ENCODE measurements at regions not wholly inside any gene's neighbourhood (a gene's known extent, or its start where the extent isn't known, plus 50 kb on each side); places are given as distances from the start of the nearest gene placed in this dataset.

GRCh38 chr11:29343465-29344333 lies 673.1 kb downstream of the KCNA4 start:
- peak; percentile 38 for DNase-seq

- DNase-seq = peak; percentile 70
Measured at GRCh38 chr11:29336727-29337575, 679.9 kb downstream of the KCNA4 start.

GRCh38 chr11:29334776-29335130 lies 682.1 kb downstream of the KCNA4 start:
- peak; percentile 35 for DNase-seq

GRCh38 chr11:29333993-29334775 lies 682.6 kb downstream of the KCNA4 start:
- peak; percentile 78 for DNase-seq

GRCh38 chr11:29331451-29332010 lies 685.3 kb downstream of the KCNA4 start:
- no peak for DNase-seq

GRCh38 chr11:29328961-29329441 lies 687.8 kb downstream of the KCNA4 start:
- DNase-seq = peak; percentile 80

GRCh38 chr11:29327891-29328290 lies 688.9 kb downstream of the KCNA4 start:
- peak; percentile 48 for DNase-seq

- no peak for DNase-seq
Measured at GRCh38 chr11:29326757-29327156, 690.1 kb downstream of the KCNA4 start.

- no peak for DNase-seq
Measured at GRCh38 chr11:29324328-29324727, 692.5 kb downstream of the KCNA4 start.

GRCh38 chr11:29321293-29322132 lies 695.3 kb downstream of the KCNA4 start:
- peak; percentile 76 for DNase-seq

- DNase-seq = no peak
Measured at GRCh38 chr11:29320196-29320595, 696.6 kb downstream of the KCNA4 start.

- DNase-seq = peak; percentile 26
Measured at GRCh38 chr11:29319210-29319609, 697.6 kb downstream of the KCNA4 start.

- DNase-seq = peak; percentile 91
Measured at GRCh38 chr11:29318134-29318845, 698.5 kb downstream of the KCNA4 start.

- DNase-seq = peak; percentile 70
Measured at GRCh38 chr11:29317694-29318093, 699.1 kb downstream of the KCNA4 start.

GRCh38 chr11:29315275-29315674 lies 701.6 kb downstream of the KCNA4 start:
- peak; percentile 39 for DNase-seq

- no peak for DNase-seq
Measured at GRCh38 chr11:29314211-29314610, 702.6 kb downstream of the KCNA4 start.

GRCh38 chr11:29312812-29313211 lies 704.0 kb downstream of the KCNA4 start:
- peak; percentile 88 for DNase-seq

GRCh38 chr11:29310725-29311342 lies 706.0 kb downstream of the KCNA4 start:
- peak; percentile 60 for DNase-seq

- DNase-seq = peak; percentile 95
Measured at GRCh38 chr11:29309992-29310391, 706.8 kb downstream of the KCNA4 start.

GRCh38 chr11:29306527-29306926 lies 710.3 kb downstream of the KCNA4 start:
- DNase-seq = peak; percentile 95
